ENCODE measurements at regions not wholly inside any gene's neighbourhood (a gene's known extent, or its start where the extent isn't known, plus 50 kb on each side); places are given as distances from the start of the nearest gene placed in this dataset.

DNA sequence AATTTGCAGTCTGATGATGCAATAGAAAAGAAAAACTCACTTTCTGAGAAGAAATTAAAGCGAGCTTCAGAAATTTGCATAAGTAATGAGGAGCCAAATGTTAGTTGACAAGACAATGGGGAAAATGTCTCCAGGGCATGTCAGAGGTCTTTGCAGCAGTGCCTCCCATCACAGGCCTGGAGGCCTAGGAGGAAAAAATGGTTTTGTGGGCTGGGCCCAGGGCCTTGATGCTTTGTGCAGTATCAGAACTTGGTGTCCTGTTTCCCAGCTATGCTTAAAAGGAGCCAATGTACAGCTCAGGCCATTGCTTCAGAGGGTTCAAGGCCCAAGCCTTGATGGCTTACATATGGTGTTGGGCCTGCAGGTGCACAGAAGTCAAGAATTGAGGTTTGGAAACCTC, 298.4 kb downstream of the SMARCA2 start:
- ATAC-seq (no peak), FAIRE-seq (no peak), DNase-seq (ENCODE audit: extremely low read depth in 1 of 4, low spot score in 3 of 4) (no peak)
- BruUV-seq (replicated peaks) = no TSS peak
- H2AFZ ChIP-seq (ENCODE audit: low read depth, low read length) = no peak overlapping the region
- no peaks in the 10 kb centered on the region for H3K79me2 ChIP-seq (ENCODE audit: control insufficient read depth, insufficient read depth, low read length)
- no peak overlapping the region for H3K27ac ChIP-seq (ENCODE audit: extremely low read depth, low read depth, low read length)
- 0% methylated on average over 1 of the region's 1 CpG for WGBS (ENCODE audit: insufficient coverage, low coverage, missing lambda C conversion rate)
- H3K4me2 ChIP-seq (ENCODE audit: insufficient read depth, low read length) = no peak overlapping the region
- H3K9me3 ChIP-seq (replicated peaks; ENCODE audit: control insufficient read depth, insufficient read depth, low read depth, low read length) = no peaks in the 10 kb centered on the region
- POLR2A ChIA-PET = no interaction called here
- TF ChIP-seq, protein P1, sequence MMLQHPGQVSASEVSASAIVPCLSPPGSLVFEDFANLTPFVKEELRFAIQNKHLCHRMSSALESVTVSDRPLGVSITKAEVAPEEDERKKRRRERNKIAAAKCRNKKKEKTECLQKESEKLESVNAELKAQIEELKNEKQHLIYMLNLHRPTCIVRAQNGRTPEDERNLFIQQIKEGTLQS (IDR thresholded peaks at IDR 0.05) = peak; percentile 18; the same call in 1 of the 2 replicates
- TF ChIP-seq, protein P1 (CRISPR knock-in tag; conservative IDR thresholded peaks at IDR 0.05) = no peak
- TF ChIP-seq ZFP36 (IDR thresholded peaks at IDR 0.05; ENCODE audit: low read depth, low read length, partially characterized antibody) (peak; percentile 58), SUPT5H (IDR thresholded peaks at IDR 0.05) (no peak)
- H3K9ac ChIP-seq (ENCODE audit: insufficient read depth in 1 of 2, low read depth in 2 of 2, low read length in 2 of 2) = no peak overlapping the region
- in situ Hi-C loops (cut with MboI) = no loop called here
- CTCF ChIA-PET (ENCODE audit: low intra/inter-chr PET ratio) = no interaction called here
- H3K4me3 ChIP-seq = no peak overlapping the region
- H3K4me1 ChIP-seq (replicated peaks in 1 of 2; ENCODE audit: control insufficient read depth in 2 of 2, insufficient read depth in 2 of 2, low read length in 2 of 2) = no peaks in the 10 kb centered on the region
- no peaks in the 10 kb centered on the region for H3K9me1 ChIP-seq (ENCODE audit: control insufficient read depth, insufficient read depth, low read length)
- no peaks in the 10 kb centered on the region for H3K36me3 ChIP-seq (ENCODE audit: control insufficient read depth, insufficient read depth, low read length)
- H3K27me3 ChIP-seq (ENCODE audit: control insufficient read depth in 2 of 2, insufficient read depth in 2 of 2, low read length in 2 of 2) = no peaks in the 10 kb centered on the region
- intact Hi-C loops (cut with micrococcal nuclease) = no loop called here
- no peaks in the 10 kb centered on the region for H4K20me1 ChIP-seq (replicated peaks; ENCODE audit: control insufficient read depth, insufficient read depth, low read length)

DNA sequence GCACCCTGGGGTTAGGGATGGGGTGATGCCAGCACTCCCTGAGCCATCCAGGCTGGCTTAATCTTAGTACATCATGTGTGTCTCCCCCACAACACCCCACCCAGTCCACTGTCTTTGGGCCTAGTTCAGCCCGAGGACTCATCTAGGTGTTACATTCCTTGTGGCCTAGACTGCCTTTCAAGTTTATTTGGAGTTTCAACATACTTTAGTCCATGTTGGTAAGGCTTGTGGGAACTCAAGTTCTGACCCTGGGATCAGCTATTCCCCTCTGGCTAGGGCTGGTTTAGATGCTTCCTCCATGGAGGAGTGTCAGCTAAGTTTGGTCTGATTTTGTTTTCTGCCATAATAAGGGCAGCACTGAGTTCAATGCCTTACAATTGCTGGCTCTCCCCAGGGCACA, 302.4 kb downstream of the SMARCA2 start:
- Histone ChIP-seq H2AFZ (ENCODE audit: low read depth, low read length) (no peak overlapping the region), H3K4me1 (replicated peaks in 1 of 2; ENCODE audit: control insufficient read depth in 2 of 2, insufficient read depth in 2 of 2, low read length in 2 of 2) (no peaks in the 10 kb centered on the region), H3K27ac (ENCODE audit: extremely low read depth, low read depth, low read length) (no peak overlapping the region), H3K79me2 (ENCODE audit: control insufficient read depth, insufficient read depth, low read length) (no peaks in the 10 kb centered on the region), H3K9ac (ENCODE audit: insufficient read depth in 1 of 2, low read depth in 2 of 2, low read length in 2 of 2) (no peak overlapping the region), H4K20me1 (replicated peaks; ENCODE audit: control insufficient read depth, insufficient read depth, low read length) (no peaks in the 10 kb centered on the region), H3K9me1 (ENCODE audit: control insufficient read depth, insufficient read depth, low read length) (no peaks in the 10 kb centered on the region), H3K9me3 (replicated peaks; ENCODE audit: control insufficient read depth, insufficient read depth, low read depth, low read length) (no peaks in the 10 kb centered on the region), H3K27me3 (ENCODE audit: control insufficient read depth in 2 of 2, insufficient read depth in 2 of 2, low read length in 2 of 2) (no peaks in the 10 kb centered on the region), H3K4me2 (ENCODE audit: insufficient read depth, low read length) (no peak overlapping the region), H3K4me3 (no peak overlapping the region), H3K36me3 (ENCODE audit: control insufficient read depth, insufficient read depth, low read length) (no peaks in the 10 kb centered on the region)
- CTCF ChIA-PET (ENCODE audit: low intra/inter-chr PET ratio) = no interaction called here
- DNase-seq (ENCODE audit: extremely low read depth in 1 of 4, low spot score in 3 of 4) = no peak
- intact Hi-C loops (cut with micrococcal nuclease) = no loop called here
- WGBS (ENCODE audit: insufficient coverage, low coverage, missing lambda C conversion rate) = 0% methylated on average over 1 of the region's 1 CpG
- ATAC-seq = no peak
- BruUV-seq (replicated peaks) = no TSS peak
- in situ Hi-C loops (cut with MboI) = no loop called here
- POLR2A ChIA-PET = no interaction called here
- no peak for FAIRE-seq
- TF ChIP-seq ADNP (tag; IDR thresholded peaks at IDR 0.05) (no peak), SMC3 (conservative IDR thresholded peaks at IDR 0.05; ENCODE audit: insufficient read depth, low read depth, low read length) (no peak), SIN3B (IDR thresholded peaks at IDR 0.05; ENCODE audit: low read depth) (no peak)
- TF ChIP-seq, protein P2, sequence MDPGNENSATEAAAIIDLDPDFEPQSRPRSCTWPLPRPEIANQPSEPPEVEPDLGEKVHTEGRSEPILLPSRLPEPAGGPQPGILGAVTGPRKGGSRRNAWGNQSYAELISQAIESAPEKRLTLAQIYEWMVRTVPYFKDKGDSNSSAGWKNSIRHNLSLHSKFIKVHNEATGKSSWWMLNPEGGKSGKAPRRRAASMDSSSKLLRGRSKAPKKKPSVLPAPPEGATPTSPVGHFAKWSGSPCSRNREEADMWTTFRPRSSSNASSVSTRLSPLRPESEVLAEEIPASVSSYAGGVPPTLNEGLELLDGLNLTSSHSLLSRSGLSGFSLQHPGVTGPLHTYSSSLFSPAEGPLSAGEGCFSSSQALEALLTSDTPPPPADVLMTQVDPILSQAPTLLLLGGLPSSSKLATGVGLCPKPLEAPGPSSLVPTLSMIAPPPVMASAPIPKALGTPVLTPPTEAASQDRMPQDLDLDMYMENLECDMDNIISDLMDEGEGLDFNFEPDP (CRISPR knock-in tag; IDR thresholded peaks at IDR 0.05) = no peak
- TF ChIP-seq, protein P3, sequence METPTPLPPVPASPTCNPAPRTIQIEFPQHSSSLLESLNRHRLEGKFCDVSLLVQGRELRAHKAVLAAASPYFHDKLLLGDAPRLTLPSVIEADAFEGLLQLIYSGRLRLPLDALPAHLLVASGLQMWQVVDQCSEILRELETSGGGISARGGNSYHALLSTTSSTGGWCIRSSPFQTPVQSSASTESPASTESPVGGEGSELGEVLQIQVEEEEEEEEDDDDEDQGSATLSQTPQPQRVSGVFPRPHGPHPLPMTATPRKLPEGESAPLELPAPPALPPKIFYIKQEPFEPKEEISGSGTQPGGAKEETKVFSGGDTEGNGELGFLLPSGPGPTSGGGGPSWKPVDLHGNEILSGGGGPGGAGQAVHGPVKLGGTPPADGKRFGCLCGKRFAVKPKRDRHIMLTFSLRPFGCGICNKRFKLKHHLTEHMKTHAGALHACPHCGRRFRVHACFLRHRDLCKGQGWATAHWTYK (CRISPR knock-in tag; IDR thresholded peaks at IDR 0.05) = no peak
